ENCODE measurements at regions not wholly inside any gene's neighbourhood (a gene's known extent, or its start where the extent isn't known, plus 50 kb on each side); places are given as distances from the start of the nearest gene placed in this dataset.

- no peak for TF ChIP-seq CTCF (IDR thresholded peaks at IDR 0.05)
- TF ChIP-seq POLR2AphosphoS5 (IDR thresholded peaks at IDR 0.05) = no peak
- TF ChIP-seq POLR2A (IDR thresholded peaks at IDR 0.05) = no peak
These were observed 261.2 kb downstream of the PPP1R3A start for GRCh38 chr7:113657603-113658002.
